AG04450 (cell line): ENCODE measurements at regions not wholly inside any gene's neighbourhood (a gene's known extent, or its start where the extent isn't known, plus 50 kb on each side); places are given as distances from the start of the nearest gene placed in this dataset.

ENCODE experiments used
- CTCF ChIA-PET: fragments of 300-600, 350-600 bp; formaldehyde crosslinking; extraction: SDS; loops from one replicate; lab custom pipeline; 2022; ENCODE audit warnings: antibody characterized with exemption, inconsistent platforms; lab: Charles Lee
- POLR2A ChIA-PET: fragments of 350-600 bp; formaldehyde crosslinking; extraction: SDS; loops from one replicate; lab custom pipeline; 2021; ENCODE audit warnings: antibody characterized with exemption, inconsistent platforms; lab: Yijun Ruan, JAX
- DNase-seq: peaks from one replicate; pipeline ENCODE4 v3.0.0-alpha.2; 2011; ENCODE audit warnings: low read depth, low spot score
- H3K27ac ChIP-seq: one replicate; pipeline ENCODE4 v1.5.1; 2012; ENCODE audit warnings: low read depth, low read length, control low read depth
- H3K27me3 ChIP-seq: one replicate; pipeline ENCODE4 v1.6.0; 2012; ENCODE audit warnings: low read length; ENCODE audit not compliant: control insufficient read depth, insufficient read depth
- H3K4me3 ChIP-seq: 2 replicates; pipeline ENCODE4 v1.5.1; 2011; ENCODE audit warnings: mild to moderate bottlenecking, low read depth, low read length, control low read depth
- H3K9me3 ChIP-seq: 2 replicates; pipeline ENCODE4 v1.5.1; 2012; ENCODE audit warnings: low read length; ENCODE audit not compliant: control insufficient read depth, insufficient read depth
- CTCF ChIP-seq: IDR thresholded peaks from 2 replicates; pipeline ENCODE4 v1.5.1; 2011; ENCODE audit warnings: low read depth, low read length, control low read depth, inconsistent platforms

GRCh38 chr6:130525408-130525807, 159.6 kb downstream of the TMEM200A start:
- no peak overlapping the region for H3K4me3 ChIP-seq
- ChIA-PET POLR2A (no interaction called here), CTCF (no interaction called here)
- no peak overlapping the region for H3K27ac ChIP-seq
- H3K9me3 ChIP-seq, result no peaks in the 10 kb centered on the region
- no peaks in the 10 kb centered on the region for H3K27me3 ChIP-seq
- TF ChIP-seq CTCF, result no peak
- DNase-seq, result no peak

GRCh38 chr6:130526466-130526865, 160.6 kb downstream of the TMEM200A start:
- CTCF ChIA-PET, result no interaction called here
- Histone ChIP-seq H3K27me3 (no peaks in the 10 kb centered on the region), H3K27ac (no peak overlapping the region), H3K9me3 (no peaks in the 10 kb centered on the region), H3K4me3 (no peak overlapping the region)
- no peak for TF ChIP-seq CTCF
- DNase-seq, result no peak
- POLR2A ChIA-PET, result no interaction called here

- no peak overlapping the region for H3K4me3 ChIP-seq
- H3K9me3 ChIP-seq, result no peaks in the 10 kb centered on the region
- H3K27me3 ChIP-seq, result no peaks in the 10 kb centered on the region
- POLR2A ChIA-PET, result interaction anchor here (0.9 kb wide), 1 partner anchor 61 kb away, joined by 3 read pairs; no protein-coding TSS in a partner anchor
- DNase-seq, result no peak
- CTCF ChIA-PET, result no interaction called here
- no peak for TF ChIP-seq CTCF
- H3K27ac ChIP-seq, result no peak overlapping the region
Observed at GRCh38 chr6:130527173-130527572, 161.4 kb downstream of the TMEM200A start.

- no peak overlapping the region for H3K4me3 ChIP-seq
- H3K9me3 ChIP-seq, result no peaks in the 10 kb centered on the region
- ChIA-PET CTCF (no interaction called here), POLR2A (no interaction called here)
- no peak for TF ChIP-seq CTCF
- H3K27me3 ChIP-seq, result no peaks in the 10 kb centered on the region
- DNase-seq, result no peak
- H3K27ac ChIP-seq, result no peak overlapping the region
Observed at GRCh38 chr6:130529569-130530149, 163.8 kb downstream of the TMEM200A start.

- CTCF ChIA-PET, result interaction anchor here (1.0 to 1.1 kb wide), 2 partner anchors 46 to 115 kb away, joined by 3 read pairs; no protein-coding TSS in a partner anchor
- no peak overlapping the region for H3K4me3 ChIP-seq
- H3K27ac ChIP-seq, result no peak overlapping the region
- H3K27me3 ChIP-seq, result no peaks in the 10 kb centered on the region
- peaks cover 5% of the 10 kb centered on the region; the same call in 1 of the 2 replicates for H3K9me3 ChIP-seq
- DNase-seq, result no peak
- POLR2A ChIA-PET, result no interaction called here
- no peak for TF ChIP-seq CTCF
Observed at GRCh38 chr6:130534627-130535026, 168.8 kb downstream of the TMEM200A start.
